Hematopoietic multipotent progenitor cell treated with erythropoietin and hydrocortisone succinate and interleukin-3 and kit ligand, for 6 days (in vitro differentiated cells): ENCODE measurements at regions not wholly inside any gene's neighbourhood (a gene's known extent, or its start where the extent isn't known, plus 50 kb on each side); places are given as distances from the start of the nearest gene placed in this dataset.
"Not testable (repeated sequence)": the region's sequence is repeated elsewhere in the genome, so short reads cannot be mapped to it uniquely, and the experiment has no call there.

Experiments
- DNase-seq: peaks from one replicate; pipeline ENCODE4 v3.0.0-alpha.2; 2015

- DNase-seq = peak; percentile 31
These were observed 62.1 kb upstream of the LANCL3 start for GRCh38 chrX:37509349-37509748.

GRCh38 chrX:37516512-37516911 is 54.9 kb upstream of the LANCL3 start:
- DNase-seq = not testable (repeated sequence)

- not testable (repeated sequence) for DNase-seq
These were observed 52.2 kb upstream of the LANCL3 start for GRCh38 chrX:37519261-37519660.

- DNase-seq = not testable (repeated sequence)
These were observed 50.5 kb upstream of the LANCL3 start for GRCh38 chrX:37520860-37521450.
